Right kidney (tissue), 1 donor: ENCODE measurements at regions not wholly inside any gene's neighbourhood (a gene's known extent, or its start where the extent isn't known, plus 50 kb on each side); places are given as distances from the start of the nearest gene placed in this dataset.

Experiments
- DNase-seq: peaks from one replicate; pipeline ENCODE4 v3.0.0-alpha.2; 2016

- no peak for DNase-seq
Measured at GRCh38 chr13:40315416-40316064, 350.9 kb downstream of the FOXO1 start.

- DNase-seq, result no peak
Measured at GRCh38 chr13:40316301-40316700, 350.1 kb downstream of the FOXO1 start.

- DNase-seq, result no peak
Measured at GRCh38 chr13:40317980-40318327, 348.5 kb downstream of the FOXO1 start.

GRCh38 chr13:40318366-40318765 lies 348.1 kb downstream of the FOXO1 start:
- no peak for DNase-seq

- DNase-seq, result no peak
Measured at GRCh38 chr13:40319699-40320579, 346.5 kb downstream of the FOXO1 start.

- DNase-seq, result no peak
Measured at GRCh38 chr13:40328091-40328490, 338.4 kb downstream of the FOXO1 start.

- DNase-seq, result no peak
Measured at GRCh38 chr13:40329781-40330485, 336.5 kb downstream of the FOXO1 start.

- DNase-seq, result no peak
Measured at GRCh38 chr13:40330950-40331349, 335.5 kb downstream of the FOXO1 start.

GRCh38 chr13:40331802-40332201 lies 334.6 kb downstream of the FOXO1 start:
- DNase-seq, result no peak

- no peak for DNase-seq
Measured at GRCh38 chr13:40333226-40333625, 333.2 kb downstream of the FOXO1 start.

- DNase-seq, result no peak
Measured at GRCh38 chr13:40334031-40334430, 332.4 kb downstream of the FOXO1 start.

- DNase-seq, result no peak
Measured at GRCh38 chr13:40334616-40335015, 331.8 kb downstream of the FOXO1 start.

GRCh38 chr13:40336228-40337221 lies 329.9 kb downstream of the FOXO1 start:
- DNase-seq, result no peak

- DNase-seq, result no peak
Measured at GRCh38 chr13:40337651-40338050, 328.8 kb downstream of the FOXO1 start.

- no peak for DNase-seq
Measured at GRCh38 chr13:40338217-40338616, 328.2 kb downstream of the FOXO1 start.

GRCh38 chr13:40340368-40341095 lies 325.9 kb downstream of the FOXO1 start:
- no peak for DNase-seq

- no peak for DNase-seq
Measured at GRCh38 chr13:40341096-40341471, 325.4 kb downstream of the FOXO1 start.

- DNase-seq, result no peak
Measured at GRCh38 chr13:40341501-40341900, 324.9 kb downstream of the FOXO1 start.

GRCh38 chr13:40342461-40342860 lies 324.0 kb downstream of the FOXO1 start:
- no peak for DNase-seq

GRCh38 chr13:40342901-40343300 lies 323.5 kb downstream of the FOXO1 start:
- DNase-seq, result no peak

GRCh38 chr13:40343550-40344269 lies 322.7 kb downstream of the FOXO1 start:
- no peak for DNase-seq
